ENCODE measurements at regions not wholly inside any gene's neighbourhood (a gene's known extent, or its start where the extent isn't known, plus 50 kb on each side); places are given as distances from the start of the nearest gene placed in this dataset.
A peak's percentile ranks its signal among the peaks of the same experiment; 100 is the strongest.

- POLR2A ChIA-PET = no interaction called here
- TF ChIP-seq TAF1 (IDR thresholded peaks at IDR 0.05; ENCODE audit: borderline replicate concordance, low read depth, low read length) (no peak), MXI1 (IDR thresholded peaks at IDR 0.05; ENCODE audit: low read depth, low read length) (no peak), YY1 (IDR thresholded peaks at IDR 0.05; ENCODE audit: low read depth) (no peak), FOXJ3 (CRISPR knock-in tag; IDR thresholded peaks at IDR 0.05) (no peak), FOXM1 (IDR thresholded peaks at IDR 0.05; ENCODE audit: low read depth) (no peak), SIN3A (IDR thresholded peaks at IDR 0.05; ENCODE audit: borderline replicate concordance, low read depth, low read length) (no peak), POLR2AphosphoS5 (IDR thresholded peaks at IDR 0.05; ENCODE audit: low read depth, low read length) (no peak), EZH2phosphoT487 (IDR thresholded peaks at IDR 0.05; ENCODE audit: borderline replicate concordance, low read depth) (no peak), GATA2 (CRISPR knock-in tag; IDR thresholded peaks at IDR 0.05) (no peak), MEF2A (IDR thresholded peaks at IDR 0.05; ENCODE audit: borderline replicate concordance, low read depth) (no peak), RAD21 (IDR thresholded peaks at IDR 0.05; ENCODE audit: low read length) (no peak), CHD2 (IDR thresholded peaks at IDR 0.05; ENCODE audit: low read length, partially characterized antibody) (no peak), CTCF (IDR thresholded peaks at IDR 0.05) (no peak), JUND (IDR thresholded peaks at IDR 0.05) (no peak)
- DNase-seq = no peak
- no peaks in the 10 kb centered on the region for H3K9me2 ChIP-seq
- H3K36me3 ChIP-seq (replicated peaks in 1 of 2; ENCODE audit: control insufficient read depth in 1 of 2, insufficient read depth in 2 of 2, low read length in 1 of 2) = peaks cover 0 to 28% of the 10 kb centered on the region in 2 experiments
- 0 out of 2 replicates have a peak, but pooled peaks cover 2% of the 10 kb centered on the region for H3K9me3 ChIP-seq
- H3K79me2 ChIP-seq (ENCODE audit: insufficient read depth) = no peaks in the 10 kb centered on the region
- no peak overlapping the region; the same call in 1 of the 2 replicates for H3K9ac ChIP-seq
- H3K4me3 ChIP-seq (ENCODE audit: low read depth in 2 of 2, low read length in 1 of 2) = no peak overlapping the region
- CTCF ChIA-PET = no interaction called here
- peaks cover 0 to 21% of the 10 kb centered on the region in 2 experiments; a peak in 2 of 4 replicates for H3K4me1 ChIP-seq (ENCODE audit: control insufficient read depth in 1 of 2, insufficient read depth in 2 of 2, low read depth in 1 of 2, low read length in 1 of 2)
- H3K27ac ChIP-seq (ENCODE audit: low read depth in 2 of 2, low read length in 1 of 2) = peak overlapping the region in 1 of 2 experiments; percentile 62; a peak in 3 of 4 replicates
- peaks cover 31% of the 10 kb centered on the region for H3F3A ChIP-seq (replicated peaks; ENCODE audit: insufficient read depth)
- no peaks in the 10 kb centered on the region for H4K20me1 ChIP-seq (ENCODE audit: insufficient read depth)
- no peak overlapping the region for H2AFZ ChIP-seq (ENCODE audit: low read depth)
- no peak overlapping the region for H3K4me2 ChIP-seq
- no peaks in the 10 kb centered on the region for H3K27me3 ChIP-seq (ENCODE audit: insufficient read depth)
These were observed 865.9 kb upstream of the VRK2 start for GRCh38 chr2:57180678-57181077.

GRCh38 chr2:57181315-57182038 is 865.1 kb upstream of the VRK2 start:
- H3K4me2 ChIP-seq = peak overlapping the region; percentile 1; the same call in 1 of the 2 replicates
- H3K27me3 ChIP-seq (ENCODE audit: insufficient read depth) = no peaks in the 10 kb centered on the region
- no peaks in the 10 kb centered on the region for H3K9me2 ChIP-seq
- ChIA-PET POLR2A (no interaction called here), CTCF (no interaction called here)
- no peak overlapping the region for H3K4me3 ChIP-seq (ENCODE audit: low read depth in 2 of 2, low read length in 1 of 2)
- H3K36me3 ChIP-seq (replicated peaks in 1 of 2; ENCODE audit: control insufficient read depth in 1 of 2, insufficient read depth in 2 of 2, low read length in 1 of 2) = peaks cover 0 to 36% of the 10 kb centered on the region in 2 experiments
- no peak overlapping the region for H2AFZ ChIP-seq (ENCODE audit: low read depth)
- H3K4me1 ChIP-seq (ENCODE audit: control insufficient read depth in 1 of 2, insufficient read depth in 2 of 2, low read depth in 1 of 2, low read length in 1 of 2) = peaks cover 0 to 21% of the 10 kb centered on the region in 2 experiments; a peak in 2 of 4 replicates
- H3K79me2 ChIP-seq (ENCODE audit: insufficient read depth) = no peaks in the 10 kb centered on the region
- no peaks in the 10 kb centered on the region for H4K20me1 ChIP-seq (ENCODE audit: insufficient read depth)
- H3K27ac ChIP-seq (ENCODE audit: low read depth in 2 of 2, low read length in 1 of 2) = peak overlapping the region in 1 of 2 experiments; percentile 62; a peak in 3 of 4 replicates
- WGBS (ENCODE audit: low lambda C conversion rate) = 9% methylated on average over 1 of the region's 1 CpG
- 0 out of 2 replicates have a peak, but pooled peaks cover 7% of the 10 kb centered on the region for H3K9me3 ChIP-seq
- H3K9ac ChIP-seq = no peak overlapping the region; the same call in 1 of the 2 replicates
- H3F3A ChIP-seq (replicated peaks; ENCODE audit: insufficient read depth) = peaks cover 31% of the 10 kb centered on the region
- TF ChIP-seq RFX5 (IDR thresholded peaks at IDR 0.05; ENCODE audit: low read length) (no peak), MAX (IDR thresholded peaks at IDR 0.05; ENCODE audit: low read depth) (no peak), FOSL2 (IDR thresholded peaks at IDR 0.05; ENCODE audit: borderline replicate concordance, low read depth) (peak; percentile 81), JUND (IDR thresholded peaks at IDR 0.05) (peak; percentile 80), TCF12 (IDR thresholded peaks at IDR 0.05) (peak; percentile 46; the same call in 1 of the 2 replicates), EP300 (IDR thresholded peaks at IDR 0.05; ENCODE audit: borderline replicate concordance in 1 of 2, low read depth in 1 of 2, low read length in 1 of 2) (0 out of 4 replicates have a peak, but pooled peaks of 1 of the 2 experiments have one; percentile 33), TEAD4 (IDR thresholded peaks at IDR 0.05; ENCODE audit: borderline replicate concordance, insufficient read depth) (peak; percentile 66; the same call in 1 of the 2 replicates), ELF1 (IDR thresholded peaks at IDR 0.05) (no peak), YY1 (IDR thresholded peaks at IDR 0.05; ENCODE audit: low read depth) (no peak), NFIC (IDR thresholded peaks at IDR 0.05; ENCODE audit: borderline replicate concordance) (no peak; the same call in 1 of the 2 replicates), USF1 (IDR thresholded peaks at IDR 0.05; ENCODE audit: borderline replicate concordance, low read depth) (no peak), RXRA (IDR thresholded peaks at IDR 0.05; ENCODE audit: borderline replicate concordance, low read depth) (no peak), PBX3 (IDR thresholded peaks at IDR 0.05) (peak; percentile 32; the same call in 1 of the 2 replicates), TAF1 (IDR thresholded peaks at IDR 0.05; ENCODE audit: borderline replicate concordance, low read depth, low read length) (no peak)
- DNase-seq = no peak
